ENCODE measurements at regions not wholly inside any gene's neighbourhood (a gene's known extent, or its start where the extent isn't known, plus 50 kb on each side); places are given as distances from the start of the nearest gene placed in this dataset.
"Not testable (repeated sequence)": the region's sequence is repeated elsewhere in the genome, so short reads cannot be mapped to it uniquely, and the experiment has no call there.

GRCh38 chr1:224003896-224004295 lies 110.0 kb upstream of the FBXO28 start:
- TF ChIP-seq POLR2A (IDR thresholded peaks at IDR 0.05; ENCODE audit: low read length); GATA1 (IDR thresholded peaks at IDR 0.05; ENCODE audit: low read depth, low read length): not testable (repeated sequence)
